Adrenal gland (tissue), 9 donors: ENCODE measurements at regions not wholly inside any gene's neighbourhood (a gene's known extent, or its start where the extent isn't known, plus 50 kb on each side); places are given as distances from the start of the nearest gene placed in this dataset.

Experiments used
- DNase-seq, 7 donors: peaks; one replicate each; pipeline ENCODE4 v3.0.0-alpha.2; 2019 to 2020
- H3K27ac ChIP-seq, 5 donors: fragments of 200-600 bp; sonication (generic) in 4 of 5; 1 replicate in 3 of 5; 2 replicates in 2 of 5; pipeline versions ENCODE4 v1.5.1 to v1.8.0; 2016 to 2020; ENCODE audit warnings: mild to moderate bottlenecking in 1 of 5
- H3K27me3 ChIP-seq: fragments of 200-600 bp; 2 replicates; pipeline ENCODE4 v1.8.0; 2021
- H3K36me3 ChIP-seq, 2 donors: fragments of 200-600 bp; replicated peaks in 1 of 2; 1 replicate in 1 of 2; 2 replicates in 1 of 2; pipeline versions ENCODE4 v1.5.1 to v1.8.0; 2018 to 2022
- H3K4me1 ChIP-seq, 2 donors: fragments of 200-600 bp; replicated peaks in 1 of 2; 1 replicate in 1 of 2; 2 replicates in 1 of 2; pipeline versions ENCODE4 v1.5.1 to v1.8.0; 2018 to 2021
- H3K4me3 ChIP-seq, 4 donors: fragments of 200-600 bp; sonication (generic) in 3 of 4; one replicate each; pipeline ENCODE4 v1.5.1; 2016 to 2018
- H3K9me3 ChIP-seq, 3 donors: fragments of 200-600 bp; sonication (generic) in 1 of 3; replicated peaks in 1 of 3; 1 replicate in 2 of 3; 2 replicates in 1 of 3; pipeline versions ENCODE4 v1.5.1 to v1.8.0; 2016 to 2021
- POLR2A ChIP-seq, 2 donors: fragments of 450-650 bp; IDR thresholded peaks; one replicate each; pipeline ENCODE4 v1.6.1; 2017; ENCODE audit warnings: antibody characterized with exemption in 2 of 2, mild to moderate bottlenecking in 2 of 2, moderate library complexity in 1 of 2
- WGBS, 4 donors: extraction: QIAGEN DNeasy Blood & Tissue Kit in 2 of 4; methylation state at CpG; one replicate each; pipeline versions ENCODE4 v1.1.5 to v1.1.7; 2013 to 2017; 5-methylcytosine and 5-hydroxymethylcytosine counted together
- intact Hi-C, 2 donors: fragments of 100-400 bp; cut with DNase I; formaldehyde crosslinking; loops; one replicate each; pipeline versions ENCODE4 v1.14.1 to v1.15.0; 2022 to 2023
- TF ChIP-seq, protein P1 (sequence below), 6 experiments: fragments of 450-650 bp in 4 of 6; fragments of 200-600 bp in 2 of 6; sonication (generic) in 1 of 6; IDR thresholded peaks; 1 replicate in 5 of 6; 2 replicates in 1 of 6; pipeline versions ENCODE4 v1.5.1 to v1.8.0; 2016 to 2021; ENCODE audit warnings: antibody characterized with exemption in 6 of 6, mild to moderate bottlenecking in 2 of 6, moderate library complexity in 1 of 6
- donor health status: healthy with polysubstance abuse.
- donor health status: Bipolar disorder and iron deficiency.
- donor health status: DM: yes; HTN: yes; CAD: no.
- donor health status: DM: no; HTN: no; CAD: no.
- donor health status: DM: no; HTN: no; CAD: no.

DNA sequence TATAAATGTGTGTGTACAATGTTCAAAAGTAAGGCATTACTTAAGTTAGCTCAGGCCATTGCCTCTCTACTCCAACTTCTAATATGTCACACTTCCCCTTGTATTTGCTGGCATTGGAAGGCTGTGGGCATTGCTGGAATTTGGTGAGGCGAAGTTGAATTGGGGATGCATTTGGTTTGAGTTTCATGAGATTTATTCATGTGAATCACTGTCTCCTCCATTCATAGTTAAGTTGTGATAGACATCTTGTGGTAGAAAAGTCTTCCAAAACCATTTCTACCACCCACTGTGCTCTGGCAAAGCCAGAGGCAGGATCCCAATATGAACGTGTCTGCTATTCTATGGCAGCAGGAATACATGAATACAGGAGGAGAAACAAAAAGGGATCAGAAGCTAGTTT, 397.8 kb upstream of the USP24 start:
- WGBS, 4 donors: 64 to 84% (median 76%) methylated on average over 2 of the region's 2 CpGs
- DNase-seq: no peak

DNA sequence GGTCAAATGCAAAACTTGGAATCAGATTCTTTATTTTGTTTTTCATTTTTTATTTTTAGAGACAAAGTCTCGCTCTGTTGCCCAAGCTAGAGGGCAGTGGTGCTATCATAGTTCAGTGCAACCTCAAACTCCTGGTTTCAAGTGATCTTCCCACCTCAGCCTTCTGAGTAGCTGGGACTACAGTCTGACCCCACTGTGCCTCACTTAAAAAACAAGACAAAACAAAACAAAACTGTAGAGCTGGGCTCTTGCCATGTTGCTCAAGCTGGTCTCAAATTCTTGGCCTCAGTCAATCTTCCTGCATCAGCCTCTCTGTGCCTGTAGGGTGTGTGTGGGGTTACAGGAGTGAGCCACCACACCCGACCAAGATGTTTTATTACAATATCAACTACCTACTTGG, 396.0 kb upstream of the USP24 start:
- TF ChIP-seq, protein P1, sequence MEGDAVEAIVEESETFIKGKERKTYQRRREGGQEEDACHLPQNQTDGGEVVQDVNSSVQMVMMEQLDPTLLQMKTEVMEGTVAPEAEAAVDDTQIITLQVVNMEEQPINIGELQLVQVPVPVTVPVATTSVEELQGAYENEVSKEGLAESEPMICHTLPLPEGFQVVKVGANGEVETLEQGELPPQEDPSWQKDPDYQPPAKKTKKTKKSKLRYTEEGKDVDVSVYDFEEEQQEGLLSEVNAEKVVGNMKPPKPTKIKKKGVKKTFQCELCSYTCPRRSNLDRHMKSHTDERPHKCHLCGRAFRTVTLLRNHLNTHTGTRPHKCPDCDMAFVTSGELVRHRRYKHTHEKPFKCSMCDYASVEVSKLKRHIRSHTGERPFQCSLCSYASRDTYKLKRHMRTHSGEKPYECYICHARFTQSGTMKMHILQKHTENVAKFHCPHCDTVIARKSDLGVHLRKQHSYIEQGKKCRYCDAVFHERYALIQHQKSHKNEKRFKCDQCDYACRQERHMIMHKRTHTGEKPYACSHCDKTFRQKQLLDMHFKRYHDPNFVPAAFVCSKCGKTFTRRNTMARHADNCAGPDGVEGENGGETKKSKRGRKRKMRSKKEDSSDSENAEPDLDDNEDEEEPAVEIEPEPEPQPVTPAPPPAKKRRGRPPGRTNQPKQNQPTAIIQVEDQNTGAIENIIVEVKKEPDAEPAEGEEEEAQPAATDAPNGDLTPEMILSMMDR (IDR thresholded peaks at IDR 0.05): no peak
- no peak for TF ChIP-seq POLR2A (IDR thresholded peaks at IDR 0.05)
- Histone ChIP-seq H3K36me3 (no peaks in the 10 kb centered on the region), H3K27ac (no peak overlapping the region), H3K4me3 (no peak overlapping the region), H3K27me3 (no peaks in the 10 kb centered on the region), H3K4me1 (no peaks in the 10 kb centered on the region), H3K9me3 (no peaks in the 10 kb centered on the region)
- DNase-seq: no peak
- intact Hi-C loops: no loop called here
- 75 to 84% (median 79%) methylated on average over 2 of the region's 2 CpGs for WGBS, 4 donors

More for the DNA sequence above, 397.8 kb upstream of the USP24 start:
- TF ChIP-seq, protein P1 (IDR thresholded peaks at IDR 0.05): no peak
- no peak for TF ChIP-seq POLR2A (IDR thresholded peaks at IDR 0.05)
- no peak overlapping the region for H3K4me3 ChIP-seq
- H3K9me3 ChIP-seq: no peaks in the 10 kb centered on the region
- intact Hi-C loops: no loop called here
- H3K36me3 ChIP-seq: no peaks in the 10 kb centered on the region
- H3K4me1 ChIP-seq: no peaks in the 10 kb centered on the region
- no peaks in the 10 kb centered on the region for H3K27me3 ChIP-seq
- no peak overlapping the region for H3K27ac ChIP-seq

DNA sequence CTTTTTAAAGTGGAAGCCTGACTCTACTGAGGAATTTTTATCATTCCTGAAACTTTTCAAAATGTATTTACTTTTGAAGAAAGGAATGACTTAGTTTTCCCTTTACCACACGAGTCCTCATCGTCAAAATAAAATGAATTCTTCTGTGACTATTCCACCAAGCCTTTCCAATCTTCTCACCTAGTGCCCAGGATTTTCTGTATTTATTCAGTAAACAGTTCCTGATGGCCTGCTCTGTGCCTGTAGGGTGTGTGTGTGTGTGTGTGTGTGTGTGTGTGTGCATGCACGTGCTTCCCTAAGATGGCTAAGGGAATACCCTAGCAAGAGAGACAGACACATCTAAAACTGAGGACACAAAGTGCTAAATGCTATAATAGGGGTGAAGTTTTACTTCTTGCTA, 395.0 kb upstream of the USP24 start:
- no peak for DNase-seq
- H3K27me3 ChIP-seq: no peaks in the 10 kb centered on the region

DNA sequence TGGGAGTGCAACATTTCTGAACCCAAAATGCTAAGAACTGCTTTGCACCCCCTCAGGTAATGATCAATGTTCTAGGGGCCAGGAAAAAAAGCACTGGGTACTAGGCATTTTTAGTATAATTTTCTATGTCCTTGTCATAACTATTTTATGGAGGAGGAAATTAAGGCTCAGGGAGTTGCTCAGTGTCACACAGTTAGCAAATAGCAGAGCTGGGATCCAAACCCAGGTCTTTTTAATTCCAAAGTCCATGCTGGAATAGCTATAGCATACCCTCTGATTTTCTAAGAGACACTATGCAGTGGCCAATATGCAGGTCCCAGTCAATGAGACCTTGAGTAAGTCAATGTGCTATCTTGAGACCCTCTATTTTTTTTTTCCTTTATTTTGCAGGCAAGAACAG, 394.5 kb upstream of the USP24 start:
- H3K4me3 ChIP-seq: no peak overlapping the region
- no peak overlapping the region for H3K27ac ChIP-seq
- no peaks in the 10 kb centered on the region for H3K36me3 ChIP-seq
- H3K9me3 ChIP-seq: no peaks in the 10 kb centered on the region
- TF ChIP-seq, protein P1 (IDR thresholded peaks at IDR 0.05): no peak
- no peak for TF ChIP-seq POLR2A (IDR thresholded peaks at IDR 0.05)
- H3K27me3 ChIP-seq: no peaks in the 10 kb centered on the region
- intact Hi-C loops: no loop called here
- H3K4me1 ChIP-seq: peaks cover 0 to 3% of the 10 kb centered on the region in 2 donors
- DNase-seq: no peak

More for the DNA sequence above, 395.0 kb upstream of the USP24 start:
- Histone ChIP-seq H3K9me3 (no peaks in the 10 kb centered on the region), H3K36me3 (no peaks in the 10 kb centered on the region), H3K27ac (no peak overlapping the region), H3K4me3 (no peak overlapping the region), H3K4me1 (peaks cover 0 to 3% of the 10 kb centered on the region in 2 donors)
- 71 to 83% (median 76%) methylated on average over 3 of the region's 3 CpGs for WGBS, 4 donors
- intact Hi-C loops: no loop called here
- TF ChIP-seq, protein P1 (IDR thresholded peaks at IDR 0.05): no peak
- no peak for TF ChIP-seq POLR2A (IDR thresholded peaks at IDR 0.05)
